Psoas muscle (tissue), 7 donors: ENCODE measurements at regions not wholly inside any gene's neighbourhood (a gene's known extent, or its start where the extent isn't known, plus 50 kb on each side); places are given as distances from the start of the nearest gene placed in this dataset.

Experiments
- ATAC-seq, 4 donors: fragments of 200-7000 bp; cut with Tn5 transposase; one replicate each; pipeline ENCODE4 v1.9.1; 2020; ENCODE audit warnings: moderate library complexity in 3 of 4, mild to moderate bottlenecking in 2 of 4
- DNase-seq, 2 donors: peaks; one replicate each; pipeline ENCODE4 v3.0.0-alpha.2; 2020
- H3K27ac ChIP-seq: fragments of 200-600 bp; one replicate; pipeline ENCODE4 v1.8.0; 2022
- H3K27me3 ChIP-seq, 3 donors: fragments of 200-600 bp in 1 of 3; one replicate each; pipeline versions ENCODE4 v1.6.1 to v1.8.0; 2013 to 2022; ENCODE audit warnings: low read length in 2 of 3, mild to moderate bottlenecking in 2 of 3, moderate library complexity in 1 of 3; ENCODE audit not compliant: insufficient read depth in 3 of 3
- H3K36me3 ChIP-seq, 2 donors: fragments of 200-600 bp in 1 of 2; one replicate each; pipeline versions ENCODE4 v1.6.1 to v1.8.0; 2013 to 2022; ENCODE audit warnings: low read depth in 1 of 2, mild to moderate bottlenecking in 1 of 2, moderate library complexity in 1 of 2; ENCODE audit not compliant: insufficient read depth in 1 of 2
- H3K4me1 ChIP-seq: fragments of 200-600 bp; one replicate; pipeline ENCODE4 v1.8.0; 2022
- H3K4me3 ChIP-seq: fragments of 200-600 bp; one replicate; pipeline ENCODE4 v1.8.0; 2022; ENCODE audit warnings: mild to moderate bottlenecking
- H3K9me3 ChIP-seq: fragments of 200-600 bp; one replicate; pipeline ENCODE4 v1.8.0; 2022
- CTCF ChIP-seq: fragments of 200-600 bp; IDR thresholded peaks from one replicate; pipeline ENCODE4 v1.8.0; 2022; ENCODE audit warnings: antibody characterized with exemption
- WGBS, 3 donors: extraction: QIAGEN DNeasy Blood & Tissue Kit; methylation state at CpG; one replicate each; pipeline versions ENCODE4 v1.1.6 to v1.1.7; 2013; 5-methylcytosine and 5-hydroxymethylcytosine counted together
- intact Hi-C, 2 donors: fragments of 100-400 bp; cut with DNase I; formaldehyde crosslinking; loops; one replicate each; pipeline versions ENCODE4 v1.11.0 to v1.14.2; 2022
- donor health status: healthy with polysubstance abuse.
- donor health status: DM: no; HTN: no; CAD: no; lungs with moderate emphysema.
- donor health status: Bipolar disorder and iron deficiency.
- donor health status: healthy.
- donor health status: DM: yes; HTN: yes; CAD: no.
- donor health status: DM: no; HTN: no; CAD: no.
- donor health status: DM: yes; HTN: yes; CAD: no.

- Histone ChIP-seq H3K36me3 (no peaks in the 10 kb centered on the region), H3K9me3 (no peaks in the 10 kb centered on the region), H3K4me3 (no peak overlapping the region), H3K27ac (no peak overlapping the region), H3K27me3 (no peaks in the 10 kb centered on the region), H3K4me1 (peaks cover 33% of the 10 kb centered on the region)
- intact Hi-C loops: loop anchor here in 1 of 2 donors (5.0 kb wide), 1 partner anchor 146 kb away; the partner anchor contains the start of gene DUSP10
- no peak for TF ChIP-seq CTCF
- no peak for ATAC-seq
- 73 to 81% (median 79%) methylated on average over 11 of the region's 11 CpGs for WGBS, 3 donors
- DNase-seq: no peak
Measured at GRCh38 chr1:221888218-221888617, 146.3 kb upstream of the DUSP10 start.

- intact Hi-C loops: loop anchor here in 1 of 2 donors (5.0 kb wide), 1 partner anchor 145 kb away; the partner anchor contains the start of gene DUSP10
- whole genome bisulfite sequencing, 3 donors: 85 to 95% (median 90%) methylated on average over 2 of the region's 2 CpGs
- no peaks in the 10 kb centered on the region for H3K36me3 ChIP-seq
- ATAC-seq (no peak), DNase-seq (no peak)
- H3K9me3 ChIP-seq: no peaks in the 10 kb centered on the region
- H3K27ac ChIP-seq: peak overlapping the region; percentile 56
- no peaks in the 10 kb centered on the region for H3K27me3 ChIP-seq
- no peak overlapping the region for H3K4me3 ChIP-seq
- H3K4me1 ChIP-seq: peaks cover 33% of the 10 kb centered on the region
- no peak for TF ChIP-seq CTCF
Measured at GRCh38 chr1:221887758-221888157, 145.9 kb upstream of the DUSP10 start.

GRCh38 chr1:221887415-221887746 is 145.5 kb upstream of the DUSP10 start:
- H3K27me3 ChIP-seq: no peaks in the 10 kb centered on the region
- intact Hi-C loops: loop anchor here in 1 of 2 donors (5.0 kb wide), 1 partner anchor 145 kb away; the partner anchor contains the start of gene DUSP10
- peaks cover 33% of the 10 kb centered on the region for H3K4me1 ChIP-seq
- no peak for TF ChIP-seq CTCF
- no peaks in the 10 kb centered on the region for H3K9me3 ChIP-seq
- 25 to 50% (median 38%) methylated on average over 3 of the region's 3 CpGs for WGBS, 3 donors
- H3K27ac ChIP-seq: peak overlapping the region; percentile 56
- DNase-seq (no peak), ATAC-seq (no peak)
- H3K36me3 ChIP-seq: no peaks in the 10 kb centered on the region
- no peak overlapping the region for H3K4me3 ChIP-seq

GRCh38 chr1:221886743-221887414 is 145.0 kb upstream of the DUSP10 start:
- WGBS, 3 donors: 17 to 29% (median 20%) methylated on average over 7 of the region's 7 CpGs
- Histone ChIP-seq H3K36me3 (no peaks in the 10 kb centered on the region), H3K4me3 (no peak overlapping the region), H3K27ac (peak overlapping the region; percentile 56), H3K27me3 (no peaks in the 10 kb centered on the region), H3K9me3 (no peaks in the 10 kb centered on the region), H3K4me1 (peaks cover 32% of the 10 kb centered on the region)
- no peak for TF ChIP-seq CTCF
- ATAC-seq: peak; percentile 97 to 99 (median 99)
- DNase-seq: peak; percentile 85 to 92
- intact Hi-C loops: loop anchor here in 1 of 2 donors (5.0 kb wide), 1 partner anchor 145 kb away; the partner anchor contains the start of gene DUSP10

- intact Hi-C loops: loop anchor here in 1 of 2 donors (5.0 kb wide), 1 partner anchor 144 kb away; the partner anchor contains the start of gene DUSP10
- Histone ChIP-seq H3K36me3 (no peaks in the 10 kb centered on the region), H3K9me3 (no peaks in the 10 kb centered on the region), H3K4me3 (no peak overlapping the region), H3K27me3 (no peaks in the 10 kb centered on the region), H3K27ac (peak overlapping the region; percentile 56), H3K4me1 (peaks cover 29% of the 10 kb centered on the region)
- WGBS, 3 donors: 95 to 98% (median 96%) methylated on average over 2 of the region's 2 CpGs
- ATAC-seq: no peak
- no peak for DNase-seq
- TF ChIP-seq CTCF: no peak
Measured at GRCh38 chr1:221886311-221886710, 144.4 kb upstream of the DUSP10 start.
